ENCODE measurements at regions not wholly inside any gene's neighbourhood (a gene's known extent, or its start where the extent isn't known, plus 50 kb on each side); places are given as distances from the start of the nearest gene placed in this dataset.

- no peak for ATAC-seq
Observed at GRCh38 chr10:36899652-36900051, 225.7 kb upstream of the ANKRD30A start.

GRCh38 chr10:36888925-36889573, 236.3 kb upstream of the ANKRD30A start:
- Mint-ChIP-seq H3K4me1 (ENCODE audit: low read depth) (no peaks in the 10 kb centered on the region), H3K27ac (no peak overlapping the region), H3K9me3 (no peaks in the 10 kb centered on the region), H3K27me3 (no peaks in the 10 kb centered on the region), H3K36me3 (ENCODE audit: low read depth) (no peaks in the 10 kb centered on the region), H3K4me3 (no peak overlapping the region)
- DNase-seq (peak; percentile 71), ATAC-seq (peak; percentile 51)
- intact Hi-C loops (cut with micrococcal nuclease), result loop anchor here (10.0 kb wide), 2 partner anchors 606 to 1254 kb away; no protein-coding TSS in a partner anchor
- TF ChIP-seq CTCF (IDR thresholded peaks at IDR 0.05), result peak; percentile 70
- ChIA-PET POLR2A (no interaction called here), CTCF (interaction anchor here (0.7 to 1.3 kb wide), 2 partner anchors 9 to 54 kb away, joined by 3 to 4 read pairs; no protein-coding TSS in a partner anchor)

More at GRCh38 chr10:36899652-36900051, 225.7 kb upstream of the ANKRD30A start:
- CTCF ChIA-PET, result no interaction called here
- H3K27ac Mint-ChIP-seq, result no peak overlapping the region
- TF ChIP-seq CTCF (IDR thresholded peaks at IDR 0.05), result no peak
- H3K27me3 Mint-ChIP-seq, result no peaks in the 10 kb centered on the region
- H3K9me3 Mint-ChIP-seq, result peaks cover 5% of the 10 kb centered on the region
- POLR2A ChIA-PET, result no interaction called here
- no peaks in the 10 kb centered on the region for H3K4me1 Mint-ChIP-seq (ENCODE audit: low read depth)
- no peak for DNase-seq
- H3K4me3 Mint-ChIP-seq, result no peak overlapping the region
- intact Hi-C loops (cut with micrococcal nuclease), result no loop called here
- H3K36me3 Mint-ChIP-seq (ENCODE audit: low read depth), result no peaks in the 10 kb centered on the region

GRCh38 chr10:36886303-36886891, 239.0 kb upstream of the ANKRD30A start:
- ChIA-PET POLR2A (no interaction called here), CTCF (no interaction called here)
- Mint-ChIP-seq H3K9me3 (no peaks in the 10 kb centered on the region), H3K36me3 (ENCODE audit: low read depth) (no peaks in the 10 kb centered on the region), H3K4me3 (no peak overlapping the region), H3K27me3 (no peaks in the 10 kb centered on the region), H3K27ac (no peak overlapping the region), H3K4me1 (ENCODE audit: low read depth) (no peaks in the 10 kb centered on the region)
- no peak for TF ChIP-seq CTCF (IDR thresholded peaks at IDR 0.05)
- intact Hi-C loops (cut with micrococcal nuclease), result loop anchor here (10.0 kb wide), 2 partner anchors 608 to 1252 kb away; no protein-coding TSS in a partner anchor
- no peak for ATAC-seq
- DNase-seq, result no peak

GRCh38 chr10:36885746-36886145, 239.7 kb upstream of the ANKRD30A start:
- H3K36me3 Mint-ChIP-seq (ENCODE audit: low read depth), result no peaks in the 10 kb centered on the region
- ChIA-PET POLR2A (no interaction called here), CTCF (no interaction called here)
- ATAC-seq (no peak), DNase-seq (no peak)
- no peaks in the 10 kb centered on the region for H3K4me1 Mint-ChIP-seq (ENCODE audit: low read depth)
- H3K27ac Mint-ChIP-seq, result no peak overlapping the region
- TF ChIP-seq CTCF (IDR thresholded peaks at IDR 0.05), result no peak
- no peaks in the 10 kb centered on the region for H3K27me3 Mint-ChIP-seq
- H3K9me3 Mint-ChIP-seq, result no peaks in the 10 kb centered on the region
- intact Hi-C loops (cut with micrococcal nuclease), result loop anchor here (10.0 kb wide), 2 partner anchors 609 to 1251 kb away; no protein-coding TSS in a partner anchor
- no peak overlapping the region for H3K4me3 Mint-ChIP-seq

- no peak overlapping the region for H3K4me3 Mint-ChIP-seq
- ChIA-PET CTCF (interaction anchor here (0.6 kb wide), 2 partner anchors 982 to 1320 kb away, joined by 3 read pairs; no protein-coding TSS in a partner anchor), POLR2A (no interaction called here)
- no peaks in the 10 kb centered on the region for H3K36me3 Mint-ChIP-seq (ENCODE audit: low read depth)
- DNase-seq, result no peak
- no peak for TF ChIP-seq CTCF (IDR thresholded peaks at IDR 0.05)
- ATAC-seq, result no peak
- H3K27ac Mint-ChIP-seq, result no peak overlapping the region
- no peaks in the 10 kb centered on the region for H3K27me3 Mint-ChIP-seq
- H3K4me1 Mint-ChIP-seq (ENCODE audit: low read depth), result no peaks in the 10 kb centered on the region
- no peaks in the 10 kb centered on the region for H3K9me3 Mint-ChIP-seq
- intact Hi-C loops (cut with micrococcal nuclease), result loop anchor here (10.0 kb wide), 2 partner anchors 612 to 1248 kb away; no protein-coding TSS in a partner anchor
Observed at GRCh38 chr10:36882781-36883180, 242.6 kb upstream of the ANKRD30A start.
